ENCODE measurements at regions not wholly inside any gene's neighbourhood (a gene's known extent, or its start where the extent isn't known, plus 50 kb on each side); places are given as distances from the start of the nearest gene placed in this dataset.

- Mint-ChIP-seq H3K4me1 (peaks cover 38% of the 10 kb centered on the region), H3K9me3 (peaks cover 42% of the 10 kb centered on the region), H3K4me3 (no peak overlapping the region), H3K36me3 (peaks cover 40% of the 10 kb centered on the region), H3K27me3 (ENCODE audit: low read depth) (peaks cover 7% of the 10 kb centered on the region), H3K27ac (peak overlapping the region; percentile 2)
- ATAC-seq, result peak; percentile 81
- DNase-seq (ENCODE audit: low spot score), result no peak
- CTCF ChIA-PET, result interaction anchor here (0.6 to 1.4 kb wide), 4 partner anchors 12 to 255 kb away, joined by 3 to 8 read pairs (median 6); no protein-coding TSS in a partner anchor
- POLR2A ChIA-PET, result no interaction called here
- TF ChIP-seq USF2 (CRISPR knock-in tag; IDR thresholded peaks at IDR 0.05) (0 out of 2 replicates have a peak, but pooled peaks have one; percentile 43), ATF1 (CRISPR knock-in tag; IDR thresholded peaks at IDR 0.05) (no peak), ZNF423 (CRISPR knock-in tag; IDR thresholded peaks at IDR 0.05) (0 out of 2 replicates have a peak, but pooled peaks have one; percentile 20)
Observed at GRCh38 chr17:5813357-5813756, 229.0 kb upstream of the NLRP1 start.

DNA sequence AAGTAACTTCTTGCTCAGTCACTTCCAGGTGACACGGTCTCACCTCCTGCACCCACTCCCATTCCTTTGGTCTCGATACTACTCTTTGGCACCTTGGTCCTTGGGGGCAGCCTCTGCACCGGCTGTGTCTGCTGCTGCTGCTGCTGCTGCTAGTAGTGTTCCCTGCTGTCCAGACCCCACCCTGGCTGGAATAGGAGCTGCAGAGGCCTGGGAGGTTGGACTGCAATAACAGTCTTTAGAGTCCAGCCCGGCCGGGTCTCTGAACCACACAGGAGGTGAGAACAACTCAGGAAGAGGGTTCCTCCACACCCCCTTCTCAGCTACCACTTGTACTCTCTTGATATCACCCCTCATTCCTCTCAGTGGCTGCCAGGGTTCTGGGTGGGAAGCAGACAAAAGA is 231.1 kb upstream of the NLRP1 start:
- Mint-ChIP-seq H3K27ac (no peak overlapping the region), H3K9me3 (peaks cover 26% of the 10 kb centered on the region), H3K36me3 (peaks cover 28% of the 10 kb centered on the region), H3K4me3 (no peak overlapping the region), H3K4me1 (peaks cover 38% of the 10 kb centered on the region), H3K27me3 (ENCODE audit: low read depth) (peaks cover 2% of the 10 kb centered on the region)
- ChIA-PET CTCF (interaction anchor here (1.4 to 2.3 kb wide), 3 partner anchors 14 to 254 kb away, joined by 4 to 8 read pairs (median 7); no protein-coding TSS in a partner anchor), POLR2A (no interaction called here)
- DNase-seq (ENCODE audit: low spot score) (no peak), ATAC-seq (no peak)
- TF ChIP-seq, protein P1, sequence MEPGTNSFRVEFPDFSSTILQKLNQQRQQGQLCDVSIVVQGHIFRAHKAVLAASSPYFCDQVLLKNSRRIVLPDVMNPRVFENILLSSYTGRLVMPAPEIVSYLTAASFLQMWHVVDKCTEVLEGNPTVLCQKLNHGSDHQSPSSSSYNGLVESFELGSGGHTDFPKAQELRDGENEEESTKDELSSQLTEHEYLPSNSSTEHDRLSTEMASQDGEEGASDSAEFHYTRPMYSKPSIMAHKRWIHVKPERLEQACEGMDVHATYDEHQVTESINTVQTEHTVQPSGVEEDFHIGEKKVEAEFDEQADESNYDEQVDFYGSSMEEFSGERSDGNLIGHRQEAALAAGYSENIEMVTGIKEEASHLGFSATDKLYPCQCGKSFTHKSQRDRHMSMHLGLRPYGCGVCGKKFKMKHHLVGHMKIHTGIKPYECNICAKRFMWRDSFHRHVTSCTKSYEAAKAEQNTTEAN (CRISPR knock-in tag; IDR thresholded peaks at IDR 0.05), result no peak
- TF ChIP-seq ZBTB21 (CRISPR knock-in tag; IDR thresholded peaks at IDR 0.05; ENCODE audit: borderline replicate concordance) (no peak), TEAD1 (CRISPR knock-in tag; IDR thresholded peaks at IDR 0.05) (no peak), GRHL2 (CRISPR knock-in tag; IDR thresholded peaks at IDR 0.05; ENCODE audit: insufficient replicate concordance, severe bottlenecking) (no peak), NFYB (CRISPR knock-in tag; conservative IDR thresholded peaks at IDR 0.05; ENCODE audit: low read depth) (no peak), FOXP1 (CRISPR knock-in tag; IDR thresholded peaks at IDR 0.05; ENCODE audit: borderline replicate concordance) (no peak), AR (CRISPR knock-in tag; IDR thresholded peaks at IDR 0.05) (no peak), FOXK1 (CRISPR knock-in tag; IDR thresholded peaks at IDR 0.05) (no peak), SP1 (CRISPR knock-in tag; conservative IDR thresholded peaks at IDR 0.05) (no peak), ZNF121 (CRISPR knock-in tag; IDR thresholded peaks at IDR 0.05) (no peak), PRRX2 (CRISPR knock-in tag; IDR thresholded peaks at IDR 0.05) (no peak), OVOL2 (CRISPR knock-in tag; IDR thresholded peaks at IDR 0.05; ENCODE audit: borderline replicate concordance) (no peak), ZNF263 (CRISPR knock-in tag; IDR thresholded peaks at IDR 0.05; ENCODE audit: low read depth) (no peak), CREB1 (CRISPR knock-in tag; IDR thresholded peaks at IDR 0.05) (no peak), TEAD4 (CRISPR knock-in tag; IDR thresholded peaks at IDR 0.05) (no peak)
- TF ChIP-seq, protein P2, sequence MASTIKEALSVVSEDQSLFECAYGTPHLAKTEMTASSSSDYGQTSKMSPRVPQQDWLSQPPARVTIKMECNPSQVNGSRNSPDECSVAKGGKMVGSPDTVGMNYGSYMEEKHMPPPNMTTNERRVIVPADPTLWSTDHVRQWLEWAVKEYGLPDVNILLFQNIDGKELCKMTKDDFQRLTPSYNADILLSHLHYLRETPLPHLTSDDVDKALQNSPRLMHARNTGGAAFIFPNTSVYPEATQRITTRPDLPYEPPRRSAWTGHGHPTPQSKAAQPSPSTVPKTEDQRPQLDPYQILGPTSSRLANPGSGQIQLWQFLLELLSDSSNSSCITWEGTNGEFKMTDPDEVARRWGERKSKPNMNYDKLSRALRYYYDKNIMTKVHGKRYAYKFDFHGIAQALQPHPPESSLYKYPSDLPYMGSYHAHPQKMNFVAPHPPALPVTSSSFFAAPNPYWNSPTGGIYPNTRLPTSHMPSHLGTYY (CRISPR knock-in tag; IDR thresholded peaks at IDR 0.05), result no peak
- TF ChIP-seq, protein P3, sequence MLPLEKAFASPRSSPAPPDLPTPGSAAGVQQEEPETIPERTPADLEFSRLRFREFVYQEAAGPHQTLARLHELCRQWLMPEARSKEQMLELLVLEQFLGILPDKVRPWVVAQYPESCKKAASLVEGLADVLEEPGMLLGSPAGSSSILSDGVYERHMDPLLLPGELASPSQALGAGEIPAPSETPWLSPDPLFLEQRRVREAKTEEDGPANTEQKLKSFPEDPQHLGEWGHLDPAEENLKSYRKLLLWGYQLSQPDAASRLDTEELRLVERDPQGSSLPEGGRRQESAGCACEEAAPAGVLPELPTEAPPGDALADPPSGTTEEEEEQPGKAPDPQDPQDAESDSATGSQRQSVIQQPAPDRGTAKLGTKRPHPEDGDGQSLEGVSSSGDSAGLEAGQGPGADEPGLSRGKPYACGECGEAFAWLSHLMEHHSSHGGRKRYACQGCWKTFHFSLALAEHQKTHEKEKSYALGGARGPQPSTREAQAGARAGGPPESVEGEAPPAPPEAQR (CRISPR knock-in tag; IDR thresholded peaks at IDR 0.05), result no peak
